Erythroblast (primary cell): ENCODE measurements at regions not wholly inside any gene's neighbourhood (a gene's known extent, or its start where the extent isn't known, plus 50 kb on each side); places are given as distances from the start of the nearest gene placed in this dataset.

Source experiments
- GATA1 ChIP-seq: IDR thresholded peaks from 2 replicates; pipeline ENCODE4 v1.6.1; 2011; ENCODE audit warnings: low read depth, mild to moderate bottlenecking, control low read depth, low read length, moderate library complexity
- POLR2A ChIP-seq: IDR thresholded peaks from 2 replicates; pipeline ENCODE4 v1.6.1; 2011; ENCODE audit warnings: mild to moderate bottlenecking, low read length

DNA sequence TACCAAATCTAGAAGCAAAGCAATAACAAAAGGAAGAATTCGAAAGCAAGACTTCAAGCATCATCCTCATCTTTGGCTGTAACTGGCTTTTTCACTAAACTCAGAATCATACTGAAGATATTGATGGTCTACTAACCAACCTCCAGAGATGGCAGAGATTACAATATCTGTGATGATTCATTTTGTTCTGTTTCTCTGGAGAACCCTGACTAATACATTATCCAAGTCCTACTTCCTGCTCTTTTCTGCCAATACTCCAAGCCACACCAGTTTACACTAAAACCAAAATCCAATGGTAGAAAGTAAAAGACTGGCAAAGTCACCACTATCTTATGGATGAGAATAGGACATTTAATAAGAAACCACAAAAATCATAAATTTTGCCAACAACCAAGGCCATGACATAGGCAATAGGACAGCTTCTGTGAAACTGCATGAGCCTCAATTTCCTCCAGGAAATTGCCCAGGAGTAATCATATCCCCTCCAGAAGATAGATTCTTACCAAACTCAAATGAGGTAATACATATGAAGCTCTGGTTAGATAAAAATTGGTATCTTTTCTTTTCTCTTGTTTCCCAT, 159.8 kb downstream of the METTL4 start:
- TF ChIP-seq POLR2A: no peak
- TF ChIP-seq GATA1: no peak
